ENCODE measurements at regions not wholly inside any gene's neighbourhood (a gene's known extent, or its start where the extent isn't known, plus 50 kb on each side); places are given as distances from the start of the nearest gene placed in this dataset.

- no peaks in the 10 kb centered on the region for H4K20me1 ChIP-seq (ENCODE audit: insufficient read depth, low read length)
- no peak overlapping the region for H3K14ac ChIP-seq (replicated peaks; ENCODE audit: low read depth, low read length)
- no peak overlapping the region for H2AK5ac ChIP-seq (ENCODE audit: low read depth, low read length)
- H2BK120ac ChIP-seq (ENCODE audit: low read depth, low read length): no peak overlapping the region
- no peak overlapping the region for H2BK20ac ChIP-seq (ENCODE audit: low read depth, low read length)
- dilution Hi-C loops (cut with HindIII; ENCODE audit: low sequenced_read_pairs, unreplicated experiment) (no loop called here), intact Hi-C loops (cut with micrococcal nuclease) (no loop called here), in situ Hi-C loops (cut with MboI; ENCODE audit: low sequenced_read_pairs) (no loop called here)
- H3K56ac ChIP-seq (ENCODE audit: extremely low read depth, insufficient read depth, low read length): no peak overlapping the region
- no peaks in the 10 kb centered on the region for H3K79me1 ChIP-seq (ENCODE audit: low read depth in 1 of 2, low read length in 2 of 2)
- BruUV-seq (replicated peaks): no TSS peak
- H3K4me1 ChIP-seq (ENCODE audit: control insufficient read depth, insufficient read depth, low read length): no peaks in the 10 kb centered on the region
- no peak overlapping the region for H3K4me3 ChIP-seq (ENCODE audit: insufficient read depth, low read depth, low read length)
- POLR2A ChIA-PET (ENCODE audit: unreplicated experiment): no interaction called here
- no peaks in the 10 kb centered on the region for H3K9me3 ChIP-seq (ENCODE audit: control insufficient read depth, insufficient read depth, low read length)
- no peak overlapping the region for H2AFZ ChIP-seq (replicated peaks; ENCODE audit: low read length, poor library complexity)
- TF ChIP-seq RCOR1 (IDR thresholded peaks at IDR 0.05; ENCODE audit: insufficient replicate concordance, low read length): no peak
- TF ChIP-seq CEBPB (IDR thresholded peaks at IDR 0.05; ENCODE audit: low read depth, low read length): no peak
- no peak for TF ChIP-seq RFX5 (IDR thresholded peaks at IDR 0.05; ENCODE audit: low read depth, low read length)
- no peak for TF ChIP-seq NFE2L2 (IDR thresholded peaks at IDR 0.05; ENCODE audit: low read depth, low read length)
- no peak for TF ChIP-seq CHD1 (IDR thresholded peaks at IDR 0.05; ENCODE audit: low read depth, low read length)
- TF ChIP-seq CTCF (conservative IDR thresholded peaks at IDR 0.05; ENCODE audit: low read depth, low read length): no peak
- TF ChIP-seq MAZ (IDR thresholded peaks at IDR 0.05; ENCODE audit: borderline replicate concordance, low read depth, low read length): no peak
- no peak overlapping the region for H4K91ac ChIP-seq (ENCODE audit: insufficient read depth, low read depth, low read length)
- no peak overlapping the region for H3K27ac ChIP-seq (ENCODE audit: insufficient read depth, low read length)
- no peaks in the 10 kb centered on the region for H3K27me3 ChIP-seq (ENCODE audit: control insufficient read depth, insufficient read depth, low read length)
- no peak for DNase-seq
- H3K23ac ChIP-seq (ENCODE audit: low read depth, low read length): no peak overlapping the region
- ATAC-seq (ENCODE audit: low read depth): no peak
- no peak overlapping the region for H3K4ac ChIP-seq (ENCODE audit: low read depth, low read length)
- no peak overlapping the region for H2AK9ac ChIP-seq (replicated peaks; ENCODE audit: low read depth, low read length, poor library complexity)
- no peak overlapping the region for H2BK15ac ChIP-seq (ENCODE audit: low read depth, low read length)
- H4K5ac ChIP-seq (ENCODE audit: low read depth, low read length): no peak overlapping the region
- no peaks in the 10 kb centered on the region for H3K9me1 ChIP-seq (ENCODE audit: insufficient read depth, low read length)
- WGBS, 2 experiments (ENCODE audit: extremely low coverage in 2 of 2, insufficient read length in 1 of 2): no CpG with 5 or more reads among the region's 3 CpGs
- no peaks in the 10 kb centered on the region for H3K36me3 ChIP-seq (ENCODE audit: control insufficient read depth, insufficient read depth, low read length)
- no peak overlapping the region for H3K18ac ChIP-seq (ENCODE audit: low read depth, low read length)
- H2BK5ac ChIP-seq (ENCODE audit: low read depth, low read length, poor library complexity, severe bottlenecking): no peak overlapping the region
- H3K9ac ChIP-seq (ENCODE audit: low read depth, low read length): no peak overlapping the region
- H3K4me2 ChIP-seq (ENCODE audit: low read depth, low read length): no peak overlapping the region
- CTCF ChIA-PET: no interaction called here
- H4K8ac ChIP-seq (ENCODE audit: low read depth in 2 of 2, low read length in 2 of 2): no peak overlapping the region
Measured at GRCh38 chr9:17878810-17879370, 300.0 kb downstream of the SH3GL2 start.
